Karpas-422 (cell line): ENCODE measurements at regions not wholly inside any gene's neighbourhood (a gene's known extent, or its start where the extent isn't known, plus 50 kb on each side); places are given as distances from the start of the nearest gene placed in this dataset.
"Not testable (repeated sequence)": the region's sequence is repeated elsewhere in the genome, so short reads cannot be mapped to it uniquely, and the experiment has no call there.

Experiments used
- DNase-seq: peaks from one replicate; pipeline ENCODE4 v3.0.0-alpha.2; 2015
- H2AFZ ChIP-seq: fragments of 200-600 bp; sonication (generic); 2 replicates; pipeline ENCODE4 v1.6.1; 2014; ENCODE audit warnings: antibody characterized with exemption, low read length, mixed read lengths
- H3K27ac ChIP-seq: fragments of 200-600 bp; sonication (generic); 2 replicates; pipeline ENCODE4 v1.5.1; 2014; ENCODE audit warnings: mild to moderate bottlenecking, low read length, moderate library complexity
- H3K27me3 ChIP-seq: fragments of 200-600 bp; sonication (generic); 2 replicates; pipeline ENCODE4 v1.6.1; 2014; ENCODE audit warnings: low read length, mixed read lengths
- H3K36me3 ChIP-seq: fragments of 200-600 bp; sonication (generic); 2 replicates; pipeline ENCODE4 v1.6.1; 2014; ENCODE audit warnings: low read length, mixed read lengths; ENCODE audit not compliant: insufficient read depth
- H3K4me1 ChIP-seq: fragments of 200-600 bp; sonication (generic); 2 replicates; pipeline ENCODE4 v1.6.1; 2014; ENCODE audit warnings: mild to moderate bottlenecking, low read length, mixed read lengths
- H3K4me2 ChIP-seq: fragments of 200-600 bp; sonication (generic); 2 replicates; pipeline ENCODE4 v1.6.1; 2014; ENCODE audit warnings: low read length, low read depth, mild to moderate bottlenecking; ENCODE audit not compliant: poor library complexity, severe bottlenecking
- H3K4me3 ChIP-seq: fragments of 200-600 bp; sonication (generic); 2 replicates; pipeline ENCODE4 v1.5.1; 2014; ENCODE audit warnings: mild to moderate bottlenecking, antibody characterized with exemption, low read length, mixed read lengths
- H3K79me2 ChIP-seq: fragments of 200-600 bp; sonication (generic); 2 replicates; pipeline ENCODE4 v1.6.1; 2014; ENCODE audit warnings: mild to moderate bottlenecking, low read length, mixed read lengths
- H3K9ac ChIP-seq: fragments of 200-600 bp; sonication (generic); 2 replicates; pipeline ENCODE4 v1.6.0; 2014; ENCODE audit warnings: low read length
- H3K9me2 ChIP-seq: fragments of 200-600 bp; sonication (generic), shearing (Covaris generic); replicated peaks from 2 replicates; pipeline ENCODE4 v1.6.0; 2014; ENCODE audit warnings: mild to moderate bottlenecking, low read length, moderate library complexity; ENCODE audit not compliant: insufficient read depth
- H3K9me3 ChIP-seq: fragments of 300-700, 200-600 bp; sonication (generic); 2 replicates; pipeline ENCODE4 v1.6.1; 2014; ENCODE audit warnings: low read length, mixed read lengths
- H4K20me1 ChIP-seq: fragments of 200-600 bp; sonication (generic); 2 replicates; pipeline ENCODE4 v1.6.1; 2014; ENCODE audit warnings: mild to moderate bottlenecking, antibody characterized with exemption, low read length, low read depth; ENCODE audit not compliant: insufficient read depth

GRCh38 chr1:101444381-101444780 lies 207.6 kb downstream of the S1PR1 start:
- H3K79me2 ChIP-seq = no peaks in the 10 kb centered on the region
- H3K27ac ChIP-seq = no peak overlapping the region
- H2AFZ ChIP-seq = no peak overlapping the region
- H3K4me1 ChIP-seq = peaks cover 27% of the 10 kb centered on the region
- no peak overlapping the region for H3K9ac ChIP-seq
- no peak for DNase-seq
- no peak overlapping the region for H3K4me3 ChIP-seq
- H3K27me3 ChIP-seq = no peaks in the 10 kb centered on the region
- H3K4me2 ChIP-seq = no peak overlapping the region
- no peaks in the 10 kb centered on the region for H3K36me3 ChIP-seq
- no peaks in the 10 kb centered on the region for H4K20me1 ChIP-seq
- no peaks in the 10 kb centered on the region for H3K9me2 ChIP-seq
- H3K9me3 ChIP-seq = no peaks in the 10 kb centered on the region

GRCh38 chr1:101444873-101445618 lies 208.2 kb downstream of the S1PR1 start:
- Histone ChIP-seq H3K36me3 (no peaks in the 10 kb centered on the region), H3K9ac (no peak overlapping the region), H3K4me3 (no peak overlapping the region), H3K27me3 (no peaks in the 10 kb centered on the region), H3K9me2 (no peaks in the 10 kb centered on the region), H3K27ac (no peak overlapping the region), H3K4me2 (no peak overlapping the region), H4K20me1 (no peaks in the 10 kb centered on the region), H3K4me1 (peaks cover 28% of the 10 kb centered on the region), H2AFZ (no peak overlapping the region), H3K9me3 (no peaks in the 10 kb centered on the region), H3K79me2 (no peaks in the 10 kb centered on the region)
- no peak for DNase-seq

GRCh38 chr1:101448018-101448417 lies 211.2 kb downstream of the S1PR1 start:
- peaks cover 21% of the 10 kb centered on the region for H3K4me1 ChIP-seq
- H3K4me3 ChIP-seq = no peak overlapping the region
- no peaks in the 10 kb centered on the region for H3K9me2 ChIP-seq
- H3K9me3 ChIP-seq = no peaks in the 10 kb centered on the region
- no peak overlapping the region for H3K4me2 ChIP-seq
- H3K79me2 ChIP-seq = no peaks in the 10 kb centered on the region
- no peaks in the 10 kb centered on the region for H3K27me3 ChIP-seq
- no peak overlapping the region for H3K9ac ChIP-seq
- no peaks in the 10 kb centered on the region for H4K20me1 ChIP-seq
- no peak for DNase-seq
- H3K27ac ChIP-seq = no peak overlapping the region
- no peak overlapping the region for H2AFZ ChIP-seq
- no peaks in the 10 kb centered on the region for H3K36me3 ChIP-seq

GRCh38 chr1:101450691-101451090 lies 213.9 kb downstream of the S1PR1 start:
- not testable (repeated sequence) for DNase-seq, H3K79me2 ChIP-seq, H3K9me3 ChIP-seq, H3K9ac ChIP-seq, H3K4me3 ChIP-seq, H3K4me2 ChIP-seq, H3K36me3 ChIP-seq, H3K27ac ChIP-seq, H2AFZ ChIP-seq, H3K9me2 ChIP-seq, H3K27me3 ChIP-seq, H4K20me1 ChIP-seq
- H3K4me1 ChIP-seq = peaks cover 35% of the 10 kb centered on the region

- no peak overlapping the region for H2AFZ ChIP-seq
- peaks cover 32% of the 10 kb centered on the region for H3K4me1 ChIP-seq
- DNase-seq = no peak
- H3K27ac ChIP-seq = no peak overlapping the region
- no peaks in the 10 kb centered on the region for H3K36me3 ChIP-seq
- no peak overlapping the region for H3K9ac ChIP-seq
- H3K27me3 ChIP-seq = no peaks in the 10 kb centered on the region; the same call in 1 of the 2 replicates
- H3K4me2 ChIP-seq = no peak overlapping the region
- H3K4me3 ChIP-seq = no peak overlapping the region
- H3K9me2 ChIP-seq = no peaks in the 10 kb centered on the region
- no peaks in the 10 kb centered on the region for H3K79me2 ChIP-seq
- H3K9me3 ChIP-seq = no peaks in the 10 kb centered on the region
- H4K20me1 ChIP-seq = no peaks in the 10 kb centered on the region
These were observed 215.1 kb downstream of the S1PR1 start for GRCh38 chr1:101451888-101452287.

GRCh38 chr1:101452825-101453224 lies 216.0 kb downstream of the S1PR1 start:
- Histone ChIP-seq H3K27ac (no peak overlapping the region), H3K36me3 (no peaks in the 10 kb centered on the region), H4K20me1 (no peaks in the 10 kb centered on the region), H3K4me1 (peaks cover 30% of the 10 kb centered on the region), H3K79me2 (no peaks in the 10 kb centered on the region), H2AFZ (no peak overlapping the region), H3K9me3 (no peaks in the 10 kb centered on the region), H3K9me2 (no peaks in the 10 kb centered on the region), H3K4me2 (no peak overlapping the region), H3K4me3 (no peak overlapping the region), H3K9ac (no peak overlapping the region), H3K27me3 (no peaks in the 10 kb centered on the region; the same call in 1 of the 2 replicates)
- no peak for DNase-seq

- H3K4me3 ChIP-seq = no peak overlapping the region
- H3K9me2 ChIP-seq = no peaks in the 10 kb centered on the region
- H2AFZ ChIP-seq = peak overlapping the region; percentile 11
- H3K27ac ChIP-seq = no peak overlapping the region
- peak overlapping the region; percentile 45 for H3K4me2 ChIP-seq
- H3K79me2 ChIP-seq = no peaks in the 10 kb centered on the region
- H3K4me1 ChIP-seq = peaks cover 30% of the 10 kb centered on the region
- no peaks in the 10 kb centered on the region for H3K36me3 ChIP-seq
- no peaks in the 10 kb centered on the region; the same call in 1 of the 2 replicates for H3K27me3 ChIP-seq
- H4K20me1 ChIP-seq = no peaks in the 10 kb centered on the region
- H3K9me3 ChIP-seq = no peaks in the 10 kb centered on the region
- H3K9ac ChIP-seq = no peak overlapping the region
- no peak for DNase-seq
These were observed 217.0 kb downstream of the S1PR1 start for GRCh38 chr1:101453844-101454243.

GRCh38 chr1:101455166-101455565 lies 218.3 kb downstream of the S1PR1 start:
- Histone ChIP-seq H2AFZ (no peak overlapping the region), H3K4me3 (no peak overlapping the region), H3K9me2 (no peaks in the 10 kb centered on the region), H4K20me1 (no peaks in the 10 kb centered on the region), H3K9me3 (no peaks in the 10 kb centered on the region), H3K9ac (no peak overlapping the region), H3K36me3 (no peaks in the 10 kb centered on the region), H3K4me2 (peak overlapping the region; percentile 45), H3K27ac (no peak overlapping the region), H3K27me3 (no peaks in the 10 kb centered on the region; the same call in 1 of the 2 replicates), H3K79me2 (no peaks in the 10 kb centered on the region), H3K4me1 (peaks cover 23% of the 10 kb centered on the region)
- no peak for DNase-seq
